NCI-H1048 (cell line): ENCODE measurements at regions not wholly inside any gene's neighbourhood (a gene's known extent, or its start where the extent isn't known, plus 50 kb on each side); places are given as distances from the start of the nearest gene placed in this dataset.
"Not testable (repeated sequence)": the region's sequence is repeated elsewhere in the genome, so short reads cannot be mapped to it uniquely, and the experiment has no call there.

Experiments used
- DNase-seq: peaks from one replicate; lab custom pipeline; 2025; lab: John Stamatoyannopoulos, UW

GRCh38 chr20:48329676-48330664, 497.8 kb downstream of the PREX1 start:
- no peak for DNase-seq

GRCh38 chr20:48329031-48329615, 498.7 kb downstream of the PREX1 start:
- DNase-seq: no peak

DNA sequence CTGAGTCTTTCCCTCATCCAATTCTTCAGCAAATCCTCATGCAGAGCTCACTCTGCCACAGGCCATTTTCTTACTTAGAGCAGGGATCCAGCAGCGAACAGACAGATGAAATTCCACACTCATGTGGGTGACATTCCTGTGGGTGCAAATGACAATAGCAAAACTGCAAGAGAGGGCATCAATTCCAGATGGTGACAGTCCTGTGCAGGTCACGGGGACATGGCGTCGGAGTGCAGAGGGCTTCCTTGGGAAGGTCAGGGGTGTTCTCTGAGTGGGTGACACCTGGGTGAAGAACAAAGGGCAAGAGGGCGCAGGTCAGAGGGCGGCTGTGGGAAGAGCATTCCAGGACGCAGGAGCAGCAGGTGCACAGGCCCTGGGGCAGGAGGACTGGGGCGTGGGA, 500.0 kb downstream of the PREX1 start:
- not testable (repeated sequence) for DNase-seq

DNA sequence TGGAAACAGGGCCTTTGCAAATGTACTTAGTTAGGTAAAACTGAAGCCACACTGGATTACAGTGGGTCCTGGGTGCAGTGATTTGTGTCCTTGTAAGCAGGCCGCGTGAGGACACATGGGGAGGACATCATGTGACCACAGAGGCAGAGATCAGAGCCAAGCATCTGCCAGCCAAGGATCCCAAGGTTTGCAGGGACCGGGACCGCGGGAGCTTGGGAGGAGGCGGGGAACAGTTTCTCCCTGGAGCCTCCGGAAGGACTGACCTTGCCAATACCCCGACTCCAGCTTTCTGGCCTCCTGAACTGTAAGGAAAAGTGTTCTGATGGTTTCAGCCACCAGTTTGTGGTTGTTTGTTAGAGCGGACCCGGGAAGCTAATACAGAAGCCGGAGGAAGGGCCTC, 500.9 kb downstream of the PREX1 start:
- DNase-seq: no peak

GRCh38 chr20:48326434-48326691, 501.4 kb downstream of the PREX1 start:
- DNase-seq: no peak

DNA sequence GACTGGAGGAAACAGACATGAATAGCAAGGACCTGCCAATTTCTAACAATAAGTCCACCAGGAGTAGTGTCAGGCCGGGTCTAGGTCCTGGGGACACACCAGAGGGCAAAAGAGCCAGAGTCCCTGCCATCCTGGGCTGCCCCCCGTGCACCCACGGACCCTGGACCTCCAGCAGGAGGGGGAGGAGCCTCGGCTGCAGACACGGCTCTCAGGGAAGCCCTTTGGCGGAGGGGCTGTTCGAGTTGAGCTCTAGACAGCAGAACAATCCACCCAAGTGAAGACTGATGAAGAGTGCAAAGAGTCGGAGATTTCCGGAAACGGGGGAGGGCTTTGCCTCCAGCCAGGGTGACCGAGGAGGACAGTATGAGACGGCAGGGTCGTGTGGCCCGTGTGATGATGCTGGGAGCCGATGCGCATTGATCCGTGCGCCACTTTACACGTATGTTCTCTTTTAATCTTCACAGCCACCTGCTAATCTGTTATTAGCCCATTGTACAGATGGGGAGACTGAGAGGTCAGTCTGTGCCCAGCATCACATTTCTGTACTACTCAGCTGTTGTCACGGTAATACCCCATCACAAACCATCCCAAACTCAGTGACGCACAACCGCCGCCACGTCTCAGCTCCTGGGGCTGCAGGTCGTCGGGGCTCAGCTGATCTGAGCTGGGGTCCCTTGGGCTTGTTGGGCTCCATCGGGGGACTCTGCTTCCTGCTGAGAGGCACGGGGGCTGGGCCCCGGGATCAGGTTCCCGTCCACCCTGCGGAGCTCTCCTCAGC, 502.0 kb downstream of the PREX1 start:
- DNase-seq: no peak

DNA sequence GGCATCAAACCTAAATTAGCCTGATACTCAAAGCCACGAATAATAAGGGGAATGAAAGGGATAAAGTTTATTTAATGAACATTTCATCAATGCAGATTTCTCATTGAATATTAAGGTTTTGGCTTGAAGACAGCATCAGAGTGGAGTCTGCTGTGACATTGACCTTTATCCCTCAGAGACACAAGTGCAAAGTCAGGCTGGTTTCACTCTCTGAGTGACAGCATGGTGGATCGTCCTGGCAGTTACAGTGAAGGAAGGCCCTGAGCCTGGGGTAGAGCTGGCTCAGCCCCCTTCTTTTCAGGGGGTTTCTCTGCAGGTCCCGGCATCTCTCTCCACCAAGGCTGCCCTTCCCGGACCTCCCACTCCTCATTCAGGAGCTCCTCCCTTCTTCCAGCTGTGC, 503.1 kb downstream of the PREX1 start:
- no peak for DNase-seq

DNA sequence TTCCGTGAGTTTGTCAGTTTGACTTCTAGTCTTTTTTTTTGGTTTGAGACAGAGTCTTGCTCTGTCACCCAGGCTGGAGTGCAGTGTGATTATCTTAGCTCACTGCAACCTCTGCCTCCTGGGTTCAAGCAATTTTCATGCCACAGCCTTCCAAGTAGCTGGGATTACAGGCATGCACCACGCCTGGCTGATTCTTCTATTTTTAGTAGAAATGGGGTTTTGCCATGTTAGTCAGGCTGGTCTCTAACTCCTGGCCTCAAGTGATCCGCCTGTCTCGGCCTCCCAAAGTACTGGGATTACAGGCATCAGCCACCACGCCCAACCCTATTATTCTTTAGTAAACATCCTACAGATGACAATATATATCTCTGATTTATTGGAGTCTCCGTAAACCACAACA, 506.5 kb downstream of the PREX1 start:
- no peak for DNase-seq

GRCh38 chr20:48319943-48320584, 507.7 kb downstream of the PREX1 start:
- no peak for DNase-seq

GRCh38 chr20:48317578-48317977, 510.2 kb downstream of the PREX1 start:
- no peak for DNase-seq

GRCh38 chr20:48314925-48315592, 512.7 kb downstream of the PREX1 start:
- no peak for DNase-seq

DNA sequence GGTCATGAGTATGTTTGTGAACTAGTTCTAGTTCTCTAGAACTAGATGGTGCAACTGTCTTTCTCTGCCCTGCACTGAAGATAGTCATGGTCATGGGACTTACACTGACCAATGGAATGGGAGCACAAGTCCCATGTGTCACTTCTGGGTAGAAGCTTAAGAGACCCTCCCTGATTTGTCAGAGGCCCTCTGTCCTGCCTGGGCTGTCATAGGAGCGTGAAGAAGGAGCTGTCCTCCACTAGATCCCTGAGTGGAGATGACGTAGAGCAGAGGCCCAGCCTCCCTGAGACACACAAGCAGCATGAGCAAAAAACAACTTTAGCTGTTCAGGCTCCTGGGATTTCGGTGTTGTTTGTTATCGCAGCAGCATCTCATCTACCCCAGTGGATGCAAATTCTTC, 514.5 kb downstream of the PREX1 start:
- DNase-seq: no peak

DNA sequence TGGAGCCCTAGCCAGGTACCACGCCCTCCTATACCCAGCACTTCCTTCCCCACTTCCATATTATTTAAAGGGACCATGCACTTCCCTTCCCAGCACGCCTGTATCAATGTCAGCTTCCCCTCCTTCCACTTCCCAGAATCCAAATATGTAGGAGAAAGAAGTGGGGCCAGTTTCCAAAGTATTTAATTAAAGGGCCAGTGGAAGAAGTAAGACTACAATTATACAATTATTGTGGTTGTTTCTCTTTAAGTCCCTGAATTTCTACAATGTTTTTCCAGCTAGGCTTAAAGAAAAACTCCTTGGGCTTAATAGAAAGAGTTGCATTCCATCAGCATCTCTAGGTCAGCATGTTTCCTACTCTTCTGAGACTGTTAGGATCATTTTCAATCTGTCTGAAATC, 515.8 kb downstream of the PREX1 start:
- DNase-seq: no peak

DNA sequence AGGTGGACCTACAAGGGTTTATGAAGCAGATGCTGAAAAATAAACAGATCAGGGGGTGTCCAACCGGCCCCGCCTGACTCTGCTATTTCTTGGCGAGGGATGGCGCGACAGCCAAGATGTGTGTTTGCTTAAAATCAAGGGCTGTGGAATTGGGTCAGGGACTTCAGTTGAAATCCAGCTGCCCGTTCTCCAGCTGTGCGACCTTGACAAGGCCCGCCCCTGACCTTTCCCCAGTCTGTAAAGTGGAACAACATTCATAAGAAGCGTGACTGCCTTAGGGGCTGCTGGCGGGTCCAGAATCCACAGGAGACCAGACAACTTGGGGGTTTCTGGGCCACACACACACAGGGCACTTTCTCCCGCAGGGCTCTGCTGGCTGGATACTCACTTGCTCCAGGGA, 517.5 kb downstream of the PREX1 start:
- DNase-seq: no peak

DNA sequence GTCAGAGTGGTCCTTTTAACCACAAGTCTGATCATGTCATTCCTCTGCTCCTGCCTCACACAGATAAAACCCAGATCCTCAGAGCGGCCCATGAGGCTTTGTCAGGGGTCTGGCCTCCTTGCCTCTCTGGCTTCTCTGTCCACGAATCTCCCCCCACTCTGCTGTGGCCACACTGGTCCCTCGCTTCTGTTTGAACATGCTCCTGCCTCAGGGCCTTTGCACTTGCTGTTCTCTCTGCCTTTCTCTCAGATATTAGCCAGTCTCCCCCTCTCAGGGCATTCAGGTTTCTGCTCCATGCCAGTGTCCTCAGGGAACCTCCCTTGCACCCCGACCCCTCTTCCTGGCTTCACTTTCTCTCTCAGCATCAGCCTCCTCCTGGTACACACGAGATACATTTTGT, 518.5 kb downstream of the PREX1 start:
- DNase-seq: no peak

DNA sequence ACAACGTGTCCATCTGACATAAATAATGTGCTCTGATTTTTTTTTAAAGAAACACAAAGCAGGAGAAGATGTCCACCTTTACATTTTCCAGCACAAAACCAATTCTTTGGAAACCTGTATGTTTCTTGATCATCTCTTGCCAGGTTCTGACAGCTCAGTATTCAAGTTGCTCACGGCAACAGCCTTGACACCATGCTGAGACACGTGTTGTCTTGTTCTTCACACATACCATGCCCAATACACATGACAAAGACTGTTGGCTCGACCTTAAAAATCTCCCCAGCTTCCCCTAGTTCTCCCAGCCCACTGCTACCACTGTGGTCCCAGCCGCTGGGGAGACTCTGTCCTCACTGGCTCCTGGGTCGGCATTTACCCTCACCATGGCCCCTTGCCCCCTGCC, 518.9 kb downstream of the PREX1 start:
- DNase-seq: no peak

- no peak for DNase-seq
Observed at GRCh38 chr20:48308232-48308781, 519.5 kb downstream of the PREX1 start.

- no peak for DNase-seq
Observed at GRCh38 chr20:48307277-48307676, 520.5 kb downstream of the PREX1 start.

GRCh38 chr20:48302844-48303542, 517.7 kb upstream of the SULF2 start:
- no peak for DNase-seq

DNA sequence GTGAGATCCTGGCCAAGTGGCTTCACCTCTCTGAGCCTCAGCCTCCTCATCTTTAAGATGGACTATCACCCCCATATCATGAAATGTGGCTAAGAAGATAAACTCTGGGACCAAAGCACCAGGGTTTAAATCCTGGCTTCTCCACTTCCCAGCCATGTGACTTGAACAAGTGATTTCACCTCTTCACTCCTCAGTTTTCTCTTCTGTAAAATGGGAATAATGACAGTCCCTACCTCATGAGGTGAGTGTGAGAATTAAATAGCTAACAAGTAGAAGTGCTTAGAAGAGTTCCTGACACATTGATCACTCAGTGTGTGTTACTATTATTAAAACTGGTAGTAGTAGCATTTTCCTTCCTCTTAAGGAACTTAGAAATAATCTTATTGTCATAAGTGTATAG, 516.9 kb upstream of the SULF2 start:
- no peak for DNase-seq

DNA sequence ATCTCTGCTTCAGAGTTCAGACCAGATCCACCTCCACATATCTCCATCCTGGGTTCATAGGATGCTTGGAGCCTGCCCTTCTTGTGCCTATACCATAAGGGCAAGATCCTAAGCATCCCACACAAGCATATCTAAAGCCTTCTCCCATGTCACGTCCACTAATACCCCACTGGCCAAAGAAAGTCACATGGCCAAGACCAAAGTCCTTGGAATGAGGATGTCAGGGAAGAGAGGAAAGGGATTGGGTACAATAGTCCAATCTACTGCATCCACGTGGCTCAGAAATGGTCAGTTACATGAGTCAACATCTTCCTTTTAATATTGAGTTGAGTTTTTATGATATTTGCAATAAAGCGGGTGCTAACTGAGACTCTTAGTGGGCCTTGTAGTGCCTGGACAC, 515.9 kb upstream of the SULF2 start:
- no peak for DNase-seq
